Caco-2 (cell line): ENCODE measurements at regions not wholly inside any gene's neighbourhood (a gene's known extent, or its start where the extent isn't known, plus 50 kb on each side); places are given as distances from the start of the nearest gene placed in this dataset.

ENCODE experiments used
- BruUV-seq: library from RNA; stranded (reverse); fragments of 400-500 nt; replicated peaks from 2 replicates; lab custom pipeline; 2021; lab: Mats Ljungman, UMichigan
- CTCF ChIA-PET: fragments of 300-600 bp; sonication (Branson Sonifier 250); formaldehyde crosslinking; loops from one replicate; lab custom pipeline; 2022; ENCODE audit warnings: antibody characterized with exemption; lab: Charles Lee
- POLR2A ChIA-PET: fragments of 300-600 bp; sonication (Branson Sonifier 250); formaldehyde crosslinking; loops from one replicate; lab custom pipeline; 2022; ENCODE audit warnings: antibody characterized with exemption; lab: Charles Lee
- DNase-seq, 2 experiments: peaks; one replicate each; pipeline versions ENCODE4 v3.0.0 to v3.0.0-alpha.2; 2020 to 2022
- H3K27me3 ChIP-seq: replicated peaks from 2 replicates; pipeline ENCODE4 v1.6.0; 2011; ENCODE audit warnings: low read length; ENCODE audit not compliant: control insufficient read depth, insufficient read depth
- H3K36me3 ChIP-seq: 2 replicates; pipeline ENCODE4 v1.5.1; 2011; ENCODE audit warnings: low read length; ENCODE audit not compliant: control insufficient read depth, insufficient read depth
- H3K4me1 ChIP-seq: fragments of 250-450 bp; sonication (Bioruptor Pico); 2 replicates; pipeline ENCODE4 v1.5.1; 2020; ENCODE audit warnings: mild to moderate bottlenecking
- H3K4me3 ChIP-seq: 2 replicates; pipeline ENCODE4 v1.5.1; 2011; ENCODE audit warnings: low read depth, mild to moderate bottlenecking, control low read depth, low read length
- H3K9me3 ChIP-seq: fragments of 250-450 bp; sonication (Bioruptor Pico); 2 replicates; pipeline ENCODE4 v1.5.1; 2020; ENCODE audit warnings: mild to moderate bottlenecking, moderate library complexity
- H3K27ac Mint-ChIP-seq: one replicate; pipeline ENCODE4 v1.8.0; 2022; ENCODE audit warnings: mixed read lengths; ENCODE audit not compliant: unreplicated experiment
- H3K27me3 Mint-ChIP-seq: one replicate; pipeline ENCODE4 v1.8.0; 2022; ENCODE audit warnings: mixed read lengths; ENCODE audit not compliant: insufficient read depth, unreplicated experiment
- H3K36me3 Mint-ChIP-seq: one replicate; pipeline ENCODE4 v1.8.0; 2022; ENCODE audit warnings: mild to moderate bottlenecking, mixed read lengths; ENCODE audit not compliant: insufficient read depth, unreplicated experiment
- H3K4me1 Mint-ChIP-seq: one replicate; pipeline ENCODE4 v1.8.0; 2022; ENCODE audit warnings: low read depth, mixed read lengths; ENCODE audit not compliant: unreplicated experiment
- H3K4me3 Mint-ChIP-seq: one replicate; pipeline ENCODE4 v1.8.0; 2022; ENCODE audit warnings: mild to moderate bottlenecking, moderate library complexity, mixed read lengths; ENCODE audit not compliant: unreplicated experiment
- H3K9me3 Mint-ChIP-seq: one replicate; pipeline ENCODE4 v1.8.0; 2022; ENCODE audit warnings: mixed read lengths; ENCODE audit not compliant: unreplicated experiment
- intact Hi-C: fragments of 100-400 bp; cut with micrococcal nuclease; formaldehyde crosslinking; loops from one replicate; pipeline ENCODE4 v1.10.0; 2022; ENCODE audit not compliant: unreplicated experiment
- TF ChIP-seq, protein P1 (sequence below), 2 experiments: fragments of 200-600 bp in 1 of 2; IDR thresholded peaks; 1 replicate in 1 of 2; 2 replicates in 1 of 2; pipeline versions ENCODE4 v1.5.1 to v1.8.0; 2011 to 2022; ENCODE audit warnings: antibody characterized with exemption in 1 of 2, control low read depth in 1 of 2, inconsistent platforms in 1 of 2, low read depth in 1 of 2, low read length in 1 of 2, mild to moderate bottlenecking in 1 of 2, moderate library complexity in 1 of 2; ENCODE audit not compliant: insufficient read depth in 1 of 2, severe bottlenecking in 1 of 2, unreplicated experiment in 1 of 2

GRCh38 chr3:174424656-174425055, 434.5 kb upstream of the NAALADL2 start:
- intact Hi-C loops: no loop called here
- DNase-seq: no peak
- H3K36me3 Mint-ChIP-seq: no peaks in the 10 kb centered on the region
- peaks cover 13% of the 10 kb centered on the region for H3K9me3 Mint-ChIP-seq
- H3K27ac Mint-ChIP-seq: no peak overlapping the region
- BruUV-seq: no TSS peak
- H3K9me3 ChIP-seq: no peaks in the 10 kb centered on the region; the same call in 1 of the 2 replicates
- no peaks in the 10 kb centered on the region for H3K27me3 Mint-ChIP-seq
- no peaks in the 10 kb centered on the region for H3K36me3 ChIP-seq
- H3K4me3 Mint-ChIP-seq: no peak overlapping the region
- TF ChIP-seq, protein P1, sequence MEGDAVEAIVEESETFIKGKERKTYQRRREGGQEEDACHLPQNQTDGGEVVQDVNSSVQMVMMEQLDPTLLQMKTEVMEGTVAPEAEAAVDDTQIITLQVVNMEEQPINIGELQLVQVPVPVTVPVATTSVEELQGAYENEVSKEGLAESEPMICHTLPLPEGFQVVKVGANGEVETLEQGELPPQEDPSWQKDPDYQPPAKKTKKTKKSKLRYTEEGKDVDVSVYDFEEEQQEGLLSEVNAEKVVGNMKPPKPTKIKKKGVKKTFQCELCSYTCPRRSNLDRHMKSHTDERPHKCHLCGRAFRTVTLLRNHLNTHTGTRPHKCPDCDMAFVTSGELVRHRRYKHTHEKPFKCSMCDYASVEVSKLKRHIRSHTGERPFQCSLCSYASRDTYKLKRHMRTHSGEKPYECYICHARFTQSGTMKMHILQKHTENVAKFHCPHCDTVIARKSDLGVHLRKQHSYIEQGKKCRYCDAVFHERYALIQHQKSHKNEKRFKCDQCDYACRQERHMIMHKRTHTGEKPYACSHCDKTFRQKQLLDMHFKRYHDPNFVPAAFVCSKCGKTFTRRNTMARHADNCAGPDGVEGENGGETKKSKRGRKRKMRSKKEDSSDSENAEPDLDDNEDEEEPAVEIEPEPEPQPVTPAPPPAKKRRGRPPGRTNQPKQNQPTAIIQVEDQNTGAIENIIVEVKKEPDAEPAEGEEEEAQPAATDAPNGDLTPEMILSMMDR (IDR thresholded peaks at IDR 0.05; ENCODE audit: insufficient read depth in 1 of 2, low read depth in 1 of 2, low read length in 1 of 2, severe bottlenecking in 1 of 2, unreplicated experiment in 1 of 2): no peak
- no peaks in the 10 kb centered on the region for H3K4me1 Mint-ChIP-seq
- H3K4me1 ChIP-seq: no peaks in the 10 kb centered on the region
- H3K27me3 ChIP-seq: no peaks in the 10 kb centered on the region
- ChIA-PET POLR2A (no interaction called here), CTCF (no interaction called here)
- H3K4me3 ChIP-seq: no peak overlapping the region

- no peak overlapping the region for H3K27ac Mint-ChIP-seq
- TF ChIP-seq, protein P1 (IDR thresholded peaks at IDR 0.05; ENCODE audit: insufficient read depth in 1 of 2, low read depth in 1 of 2, low read length in 1 of 2, severe bottlenecking in 1 of 2, unreplicated experiment in 1 of 2): no peak
- no TSS peak for BruUV-seq
- H3K27me3 ChIP-seq: no peaks in the 10 kb centered on the region
- ChIA-PET POLR2A (no interaction called here), CTCF (no interaction called here)
- no peaks in the 10 kb centered on the region for H3K4me1 ChIP-seq
- intact Hi-C loops: no loop called here
- DNase-seq: no peak
- peaks cover 6% of the 10 kb centered on the region for H3K9me3 Mint-ChIP-seq
- H3K4me3 Mint-ChIP-seq: no peak overlapping the region
- no peak overlapping the region for H3K4me3 ChIP-seq
- no peaks in the 10 kb centered on the region for H3K4me1 Mint-ChIP-seq
- H3K9me3 ChIP-seq: no peaks in the 10 kb centered on the region; the same call in 1 of the 2 replicates
- no peaks in the 10 kb centered on the region for H3K36me3 Mint-ChIP-seq
- H3K36me3 ChIP-seq: no peaks in the 10 kb centered on the region
- H3K27me3 Mint-ChIP-seq: no peaks in the 10 kb centered on the region
These were observed 433.7 kb upstream of the NAALADL2 start for GRCh38 chr3:174425422-174425821.

GRCh38 chr3:174430986-174431385, 428.1 kb upstream of the NAALADL2 start:
- Mint-ChIP-seq H3K9me3 (peaks cover 17% of the 10 kb centered on the region), H3K36me3 (peaks cover 4% of the 10 kb centered on the region), H3K4me1 (peaks cover 26% of the 10 kb centered on the region), H3K4me3 (no peak overlapping the region), H3K27me3 (no peaks in the 10 kb centered on the region), H3K27ac (peak overlapping the region; percentile 60)
- TF ChIP-seq, protein P1 (IDR thresholded peaks at IDR 0.05; ENCODE audit: insufficient read depth in 1 of 2, low read depth in 1 of 2, low read length in 1 of 2, severe bottlenecking in 1 of 2, unreplicated experiment in 1 of 2): no peak
- Histone ChIP-seq H3K4me1 (peaks cover 13% of the 10 kb centered on the region; the same call in 1 of the 2 replicates), H3K4me3 (no peak overlapping the region), H3K9me3 (no peaks in the 10 kb centered on the region; the same call in 1 of the 2 replicates), H3K27me3 (no peaks in the 10 kb centered on the region), H3K36me3 (no peaks in the 10 kb centered on the region)
- ChIA-PET POLR2A (no interaction called here), CTCF (no interaction called here)
- no TSS peak for BruUV-seq
- DNase-seq: no peak
- intact Hi-C loops: no loop called here
